CD14-positive monocyte (primary cell): ENCODE measurements at regions not wholly inside any gene's neighbourhood (a gene's known extent, or its start where the extent isn't known, plus 50 kb on each side); places are given as distances from the start of the nearest gene placed in this dataset.

Experiments
- DNase-seq, 3 donors: peaks; one replicate each; pipeline ENCODE4 v3.0.0-alpha.2; 2011 to 2022
- H2AFZ ChIP-seq: 2 replicates; pipeline ENCODE4 v1.6.0; 2012; ENCODE audit warnings: mild to moderate bottlenecking, low read depth, low read length, inconsistent platforms; ENCODE audit not compliant: insufficient read depth, poor library complexity, severe bottlenecking
- H3K27ac ChIP-seq, 2 donors: 1 replicate in 1 of 2; 2 replicates in 1 of 2; pipeline ENCODE4 v1.5.1; 2012 to 2013; ENCODE audit warnings: low read length in 2 of 2, control low read depth in 1 of 2, inconsistent platforms in 1 of 2, low read depth in 1 of 2, mild to moderate bottlenecking in 1 of 2
- H3K27me3 ChIP-seq, 2 donors: one replicate each; pipeline versions ENCODE4 v1.6.0 to v1.6.1; 2011 to 2013; ENCODE audit warnings: low read length in 2 of 2; ENCODE audit not compliant: control insufficient read depth in 2 of 2, insufficient read depth in 2 of 2
- H3K36me3 ChIP-seq, 2 donors: replicated peaks in 1 of 2; 1 replicate in 1 of 2; 2 replicates in 1 of 2; pipeline versions ENCODE4 v1.5.1 to v1.6.1; 2012 to 2013; ENCODE audit warnings: low read length in 2 of 2, control low read depth in 1 of 2, inconsistent platforms in 1 of 2, mild to moderate bottlenecking in 1 of 2; ENCODE audit not compliant: insufficient read depth in 2 of 2, control insufficient read depth in 1 of 2
- H3K4me1 ChIP-seq, 2 donors: 1 replicate in 1 of 2; 2 replicates in 1 of 2; pipeline versions ENCODE4 v1.5.1 to v1.6.1; 2012 to 2013; ENCODE audit warnings: low read length in 2 of 2, control low read depth in 1 of 2, inconsistent platforms in 1 of 2, mild to moderate bottlenecking in 1 of 2, moderate library complexity in 1 of 2; ENCODE audit not compliant: insufficient read depth in 2 of 2, control insufficient read depth in 1 of 2
- H3K4me2 ChIP-seq: replicated peaks from 2 replicates; pipeline ENCODE3; 2012; ENCODE audit warnings: low read length, moderate library complexity, mild to moderate bottlenecking; ENCODE audit not compliant: poor library complexity, severe bottlenecking; ENCODE audit errors: extremely low read depth
- H3K4me3 ChIP-seq, 3 experiments: fragments of 200-600 bp in 1 of 3; sonication (generic) in 1 of 3; replicated peaks in 1 of 3; 1 replicate in 2 of 3; 2 replicates in 1 of 3; pipeline ENCODE4 v1.5.1; 2011 to 2013; ENCODE audit warnings: low read length in 3 of 3, mild to moderate bottlenecking in 3 of 3, control low read depth in 2 of 3, low read depth in 2 of 3, inconsistent platforms in 1 of 3, moderate library complexity in 1 of 3
- H3K79me2 ChIP-seq: 2 replicates; pipeline ENCODE4 v1.6.0; 2012; ENCODE audit warnings: mild to moderate bottlenecking, control low read depth, inconsistent platforms, low read length, moderate library complexity; ENCODE audit not compliant: insufficient read depth
- H3K9ac ChIP-seq: 2 replicates; pipeline ENCODE4 v1.6.0; 2017; ENCODE audit warnings: low read length, mild to moderate bottlenecking; ENCODE audit not compliant: insufficient read depth, poor library complexity, severe bottlenecking
- H3K9me3 ChIP-seq, 2 donors: replicated peaks in 1 of 2; 1 replicate in 1 of 2; 2 replicates in 1 of 2; pipeline versions ENCODE4 v1.5.1 to v1.6.1; 2012 to 2013; ENCODE audit warnings: low read length in 2 of 2, control low read depth in 1 of 2; ENCODE audit not compliant: control insufficient read depth in 1 of 2, insufficient read depth in 1 of 2
- H4K20me1 ChIP-seq: 2 replicates; pipeline ENCODE4 v1.6.0; 2012; ENCODE audit warnings: mild to moderate bottlenecking, low read length, control low read depth, moderate library complexity; ENCODE audit not compliant: insufficient read depth
- H3K27ac Mint-ChIP-seq, 7 donors: one replicate each; pipeline ENCODE4 v1.8.0; 2020; ENCODE audit warnings: mild to moderate bottlenecking in 7 of 7, mixed read lengths in 7 of 7, moderate library complexity in 6 of 7, inconsistent platforms in 2 of 7
- H3K27me3 Mint-ChIP-seq, 3 donors: one replicate each; pipeline ENCODE4 v1.8.0; 2021 to 2022; ENCODE audit warnings: low read depth in 3 of 3, mild to moderate bottlenecking in 3 of 3, mixed read lengths in 3 of 3, moderate library complexity in 3 of 3, inconsistent platforms in 1 of 3
- H3K36me3 Mint-ChIP-seq, 2 donors: one replicate each; pipeline ENCODE4 v1.8.0; 2020; ENCODE audit warnings: mixed read lengths in 2 of 2, inconsistent platforms in 1 of 2, mild to moderate bottlenecking in 1 of 2
- H3K4me1 Mint-ChIP-seq: one replicate; pipeline ENCODE4 v1.8.0; 2020; ENCODE audit warnings: mild to moderate bottlenecking, mixed read lengths
- H3K4me3 Mint-ChIP-seq, 2 donors: one replicate each; pipeline ENCODE4 v1.8.0; 2020; ENCODE audit warnings: mild to moderate bottlenecking in 2 of 2, mixed read lengths in 2 of 2, moderate library complexity in 1 of 2
- H3K9me3 Mint-ChIP-seq, 7 donors: one replicate each; pipeline ENCODE4 v1.8.0; 2020 to 2022; ENCODE audit warnings: mixed read lengths in 7 of 7, mild to moderate bottlenecking in 6 of 7, moderate library complexity in 6 of 7, inconsistent platforms in 2 of 7
- CTCF ChIP-seq: fragments of 200-600 bp; IDR thresholded peaks from one replicate; pipeline ENCODE4 v1.8.0; 2022; ENCODE audit warnings: antibody characterized with exemption, mild to moderate bottlenecking
- WGBS: methylation state at CpG from one replicate; pipeline ENCODE4 v1.1.5; 2013; ENCODE audit warnings: missing lambda C conversion rate; ENCODE audit not compliant: insufficient coverage; 5-methylcytosine and 5-hydroxymethylcytosine counted together
- intact Hi-C, 2 donors: fragments of 100-400 bp; cut with micrococcal nuclease; formaldehyde crosslinking; loops; one replicate each; pipeline versions ENCODE4 v1.15.0 to v1.15.1; 2023

DNA sequence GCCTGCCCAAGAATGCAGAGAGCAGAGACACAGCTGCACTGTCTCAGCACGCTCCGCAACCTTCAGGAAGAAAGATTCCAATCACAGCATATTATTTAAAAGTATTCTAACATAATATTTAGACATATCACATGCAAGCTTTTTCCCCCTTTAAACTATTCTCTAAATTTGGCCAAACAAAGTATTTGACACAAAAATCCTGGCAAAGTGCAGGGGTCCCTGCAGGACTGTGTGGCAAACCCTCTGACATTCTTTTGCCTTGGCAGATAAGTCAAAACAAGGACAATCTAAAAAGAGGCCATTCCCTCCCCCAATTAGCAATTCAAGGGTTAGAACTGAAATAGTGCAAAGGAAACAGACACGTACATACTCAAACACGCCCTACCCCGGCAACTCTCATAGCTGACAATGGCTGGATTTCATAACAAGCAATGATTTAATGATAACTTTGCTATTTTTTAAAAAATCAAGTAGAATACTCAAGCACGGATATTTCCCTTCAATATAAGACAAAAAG lies 225.3 kb downstream of the MRPL39 start:
- no peak overlapping the region for H3K4me2 ChIP-seq
- no peaks in the 10 kb centered on the region for H3K4me1 ChIP-seq
- no peak for TF ChIP-seq CTCF
- Mint-ChIP-seq H3K4me3 (no peak overlapping the region), H3K9me3 (peaks cover 0 to 7% (median 4%) of the 10 kb centered on the region in 7 donors), H3K27me3 (peaks cover 0 to 5% (median 0%) of the 10 kb centered on the region in 3 donors), H3K4me1 (peaks cover 3% of the 10 kb centered on the region), H3K27ac (no peak overlapping the region), H3K36me3 (no peaks in the 10 kb centered on the region)
- H3K36me3 ChIP-seq = no peaks in the 10 kb centered on the region
- no peak overlapping the region for H2AFZ ChIP-seq
- H3K9me3 ChIP-seq = no peaks in the 10 kb centered on the region
- H3K27me3 ChIP-seq = no peaks in the 10 kb centered on the region
- H3K79me2 ChIP-seq = no peaks in the 10 kb centered on the region
- no peak overlapping the region for H3K4me3 ChIP-seq
- intact Hi-C loops = no loop called here
- no peak for DNase-seq
- H3K27ac ChIP-seq = no peak overlapping the region
- 100% methylated on average over 1 of the region's 6 CpGs for WGBS
- no peaks in the 10 kb centered on the region for H4K20me1 ChIP-seq
- H3K9ac ChIP-seq = no peak overlapping the region

GRCh38 chr21:25375675-25376074 lies 231.6 kb downstream of the MRPL39 start:
- no peaks in the 10 kb centered on the region for H3K36me3 ChIP-seq
- H2AFZ ChIP-seq = no peak overlapping the region
- intact Hi-C loops = no loop called here
- no peak overlapping the region for H3K9ac ChIP-seq
- H3K4me3 Mint-ChIP-seq = no peak overlapping the region
- H3K27ac ChIP-seq = no peak overlapping the region
- no peak overlapping the region for H3K4me3 ChIP-seq
- no peaks in the 10 kb centered on the region for H3K9me3 ChIP-seq
- H3K79me2 ChIP-seq = no peaks in the 10 kb centered on the region
- H3K4me1 Mint-ChIP-seq = peaks cover 3% of the 10 kb centered on the region
- peaks cover 0 to 7% (median 5%) of the 10 kb centered on the region in 7 donors for H3K9me3 Mint-ChIP-seq
- no peak overlapping the region for H3K27ac Mint-ChIP-seq
- H4K20me1 ChIP-seq = no peaks in the 10 kb centered on the region
- H3K4me1 ChIP-seq = no peaks in the 10 kb centered on the region
- no peak overlapping the region for H3K4me2 ChIP-seq
- no peak for DNase-seq
- H3K36me3 Mint-ChIP-seq = no peaks in the 10 kb centered on the region
- WGBS = no CpG with 5 or more reads among the region's 1 CpG
- H3K27me3 Mint-ChIP-seq = peaks cover 0 to 1% (median 0%) of the 10 kb centered on the region in 3 donors
- no peak for TF ChIP-seq CTCF
- H3K27me3 ChIP-seq = no peaks in the 10 kb centered on the region
